HG02973 (cell line): ENCODE measurements at regions not wholly inside any gene's neighbourhood (a gene's known extent, or its start where the extent isn't known, plus 50 kb on each side); places are given as distances from the start of the nearest gene placed in this dataset.
"Not testable (repeated sequence)": the region's sequence is repeated elsewhere in the genome, so short reads cannot be mapped to it uniquely, and the experiment has no call there.

ENCODE experiments used
- ATAC-seq: cut with Tn5 transposase; IDR thresholded peaks from one replicate; pipeline ENCODE4 v1.9.1; 2021; ENCODE audit warnings: moderate library complexity; ENCODE audit not compliant: unreplicated experiment

DNA sequence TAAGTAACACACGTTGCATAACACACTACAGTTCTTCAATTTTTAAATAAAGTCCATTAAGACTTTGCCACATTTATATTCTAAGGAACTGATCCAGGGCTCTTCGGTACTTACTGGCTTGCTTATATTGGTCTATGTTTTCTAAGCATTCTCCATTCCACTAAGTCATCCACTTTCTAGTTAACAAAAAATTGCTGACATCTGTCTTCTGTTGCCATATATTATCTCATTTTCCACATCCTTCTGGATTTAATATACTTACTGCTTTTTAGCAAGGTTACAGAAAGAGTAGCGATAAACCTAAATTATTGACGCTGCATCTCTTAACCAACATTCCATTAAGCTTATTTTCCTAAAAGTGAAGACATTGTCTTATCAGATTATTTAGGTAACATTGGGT lies 238.4 kb upstream of the LRIG3 start:
- ATAC-seq = no peak

DNA sequence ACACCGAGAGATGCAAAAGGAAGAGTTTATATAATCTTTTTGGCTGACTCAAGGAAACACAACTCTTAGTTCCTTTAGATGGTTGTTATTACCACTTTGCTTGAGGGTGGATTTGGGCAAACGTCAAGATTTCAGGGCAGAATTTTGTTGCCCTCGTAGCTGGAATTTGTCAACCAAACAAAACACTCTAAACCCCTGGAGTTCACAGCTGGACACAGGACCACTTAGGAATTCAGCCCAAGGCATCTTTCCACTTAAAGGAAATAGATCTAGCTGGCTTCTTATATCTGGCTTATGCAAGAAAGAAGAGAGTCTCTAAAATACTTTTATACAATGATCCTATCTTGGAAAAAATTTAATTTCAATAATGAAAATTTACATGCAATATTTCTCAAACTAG lies 237.8 kb upstream of the LRIG3 start:
- ATAC-seq = no peak

DNA sequence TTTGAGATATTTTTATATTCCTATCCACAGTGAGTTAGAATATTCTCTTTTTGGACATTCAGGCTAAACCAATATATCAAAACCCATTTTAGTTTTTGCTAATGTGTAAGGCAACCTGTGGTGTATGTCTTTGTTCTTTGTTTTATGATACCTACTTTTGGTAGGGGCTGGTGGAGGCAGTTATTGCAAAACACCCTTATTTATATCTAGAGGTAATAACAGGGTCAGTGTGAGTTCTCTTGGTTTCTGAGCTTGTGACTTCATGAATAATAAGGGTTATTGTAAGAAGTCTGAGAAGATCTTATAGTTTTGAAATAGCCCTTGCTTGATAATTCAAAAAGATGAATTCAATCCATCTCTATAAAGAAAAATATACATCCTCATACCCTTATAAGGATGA lies 235.1 kb upstream of the LRIG3 start:
- no peak for ATAC-seq

DNA sequence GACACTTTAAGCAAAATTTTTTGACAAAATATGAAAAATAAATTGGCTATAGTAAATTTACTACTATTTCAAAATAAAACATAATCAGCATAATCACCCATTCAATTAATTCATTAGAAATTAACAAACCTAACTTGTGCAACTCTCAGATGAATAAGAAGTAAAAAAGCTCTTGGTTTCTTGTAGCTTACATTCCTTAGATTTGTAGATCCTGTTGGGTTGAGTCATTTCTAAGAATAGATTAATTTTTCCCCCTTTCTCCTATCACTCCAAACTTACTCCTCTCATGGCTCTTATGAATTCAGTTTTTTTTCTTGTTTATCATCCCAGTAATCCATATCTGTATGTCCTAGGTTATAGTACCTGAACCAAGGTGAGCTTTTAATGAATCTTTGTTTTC lies 230.9 kb upstream of the LRIG3 start:
- no peak for ATAC-seq

DNA sequence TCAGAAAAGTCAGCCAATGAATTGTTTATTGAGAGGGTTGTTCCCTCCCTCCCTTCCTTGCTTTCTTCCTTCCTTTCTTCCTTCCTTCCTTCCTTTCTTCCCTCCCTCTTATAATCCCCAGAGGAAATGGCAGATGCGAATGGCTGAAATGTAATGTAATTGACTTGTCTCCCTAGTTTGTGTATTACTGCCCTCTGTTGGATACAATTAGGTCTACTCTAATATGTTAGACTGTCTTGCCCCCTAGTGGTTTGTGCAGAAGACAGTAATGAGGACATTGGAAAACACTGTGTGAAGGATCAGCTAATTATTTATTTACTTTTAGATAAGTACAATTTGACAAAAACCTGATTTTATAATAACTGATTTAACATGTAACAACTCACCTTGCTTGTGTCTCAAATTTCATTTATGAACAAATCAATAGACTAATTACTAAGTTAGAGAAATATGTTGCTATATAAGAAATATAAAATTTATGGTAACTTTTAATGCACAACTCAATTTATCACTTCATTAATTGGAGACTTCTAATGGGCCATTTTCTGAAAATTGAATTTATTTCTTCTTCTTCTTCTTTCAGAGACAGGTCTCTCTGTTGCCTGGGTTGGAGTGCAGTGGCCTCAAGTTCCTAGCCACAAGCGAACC lies 229.8 kb upstream of the LRIG3 start:
- ATAC-seq = peak; percentile 100

DNA sequence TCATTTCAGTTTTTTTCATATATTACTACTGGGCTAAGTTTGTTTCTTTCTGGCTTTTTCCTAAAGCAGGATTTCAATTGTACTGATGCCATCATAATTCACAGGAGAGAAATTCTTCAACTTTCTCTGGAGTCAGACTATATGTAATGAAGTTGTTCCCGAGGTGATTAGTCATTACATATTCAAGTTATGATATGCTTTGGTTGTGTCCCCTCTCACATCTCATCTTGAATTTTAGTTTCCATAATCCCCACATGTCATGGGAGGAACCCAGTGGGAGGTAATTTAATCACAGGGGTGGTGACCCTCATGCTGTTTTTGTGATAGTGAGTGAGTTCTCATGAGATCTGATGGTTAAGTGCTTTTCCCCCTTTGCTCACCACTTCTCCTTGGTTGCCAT lies 227.5 kb upstream of the LRIG3 start:
- ATAC-seq = no peak

DNA sequence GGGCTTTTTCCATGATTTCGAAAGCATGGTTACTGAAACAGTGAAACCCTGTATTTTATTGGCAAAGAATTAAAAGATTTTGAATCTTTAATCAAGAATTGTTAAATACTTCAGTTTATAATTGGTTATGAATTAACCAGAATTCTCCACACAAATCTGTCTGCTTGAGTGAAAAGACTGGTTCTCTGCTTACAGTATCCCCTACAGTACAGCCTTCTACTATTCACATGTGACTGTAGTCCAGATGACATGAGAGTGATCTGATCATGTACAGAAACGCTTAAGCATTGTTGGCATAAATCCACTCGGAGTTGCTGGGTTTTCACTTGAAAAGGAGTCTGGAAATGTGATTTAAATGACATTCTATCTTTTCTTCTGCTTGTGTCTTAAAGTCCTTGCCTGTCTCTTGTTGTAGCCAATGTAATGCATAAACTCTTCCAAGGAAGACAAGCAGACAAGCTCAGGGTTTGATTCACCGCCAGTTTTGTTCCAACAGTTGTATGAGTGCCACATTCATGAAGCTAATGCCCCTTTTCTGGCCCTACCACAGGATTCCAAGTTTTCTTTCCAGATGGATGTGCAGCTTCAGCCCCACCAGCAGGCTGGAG lies 222.0 kb upstream of the LRIG3 start:
- no peak for ATAC-seq

DNA sequence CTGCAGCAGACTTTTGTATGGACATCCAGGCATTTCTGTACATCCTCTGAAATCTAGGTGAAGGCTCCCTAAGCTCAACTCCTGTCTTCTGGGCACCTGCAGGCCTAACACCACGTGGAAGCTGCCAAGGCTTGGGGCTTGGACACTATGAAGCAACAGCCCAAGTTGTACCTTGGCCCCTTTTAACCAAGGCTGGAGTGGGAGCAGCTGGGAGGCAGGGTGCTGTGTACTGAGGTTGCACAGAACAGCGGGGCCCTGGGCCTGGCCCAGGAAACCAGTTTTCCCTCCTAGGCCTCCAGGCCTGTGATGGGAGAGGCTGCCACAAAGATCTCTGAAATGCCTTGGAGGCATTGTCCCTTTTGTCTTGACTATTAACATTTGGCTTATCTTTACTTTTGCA lies 214.4 kb upstream of the LRIG3 start:
- no peak for ATAC-seq

DNA sequence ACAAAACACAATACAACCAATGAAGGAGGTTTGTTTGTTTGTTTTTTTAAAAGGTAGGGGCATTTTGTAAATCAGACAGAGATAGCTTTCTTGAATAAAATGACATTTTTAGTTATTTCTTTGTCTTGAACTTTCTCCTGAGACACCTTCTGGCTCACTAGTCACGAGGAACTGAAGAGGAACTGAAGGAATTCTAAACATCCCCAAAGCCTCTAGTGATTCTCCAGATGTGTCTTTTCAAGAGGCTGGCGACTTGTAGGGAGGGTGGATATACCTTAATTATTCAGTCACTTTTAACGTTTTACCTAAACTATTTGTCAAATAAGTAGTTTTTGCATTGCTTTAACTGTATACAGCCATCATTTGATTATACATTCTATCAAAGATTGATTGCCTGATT lies 211.2 kb upstream of the LRIG3 start:
- no peak for ATAC-seq

DNA sequence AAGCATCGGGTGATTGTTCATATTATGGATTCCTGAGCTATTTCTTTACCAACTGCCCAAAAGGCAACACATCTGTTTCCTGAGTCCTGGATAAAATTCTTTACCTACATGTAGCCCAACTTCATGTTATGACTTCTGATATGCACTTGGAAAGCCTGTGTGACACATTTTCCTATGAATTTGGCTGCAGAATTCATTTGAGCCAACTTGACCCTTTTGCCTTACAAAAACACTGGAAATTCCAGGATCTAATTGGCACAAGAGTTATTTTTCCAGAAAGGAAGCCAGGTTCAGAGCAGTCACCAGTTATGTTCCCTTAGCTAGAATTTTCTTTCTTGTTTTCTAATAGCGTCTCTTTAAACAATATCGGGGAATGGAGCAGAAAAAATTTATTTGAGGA lies 202.5 kb upstream of the LRIG3 start:
- no peak for ATAC-seq

DNA sequence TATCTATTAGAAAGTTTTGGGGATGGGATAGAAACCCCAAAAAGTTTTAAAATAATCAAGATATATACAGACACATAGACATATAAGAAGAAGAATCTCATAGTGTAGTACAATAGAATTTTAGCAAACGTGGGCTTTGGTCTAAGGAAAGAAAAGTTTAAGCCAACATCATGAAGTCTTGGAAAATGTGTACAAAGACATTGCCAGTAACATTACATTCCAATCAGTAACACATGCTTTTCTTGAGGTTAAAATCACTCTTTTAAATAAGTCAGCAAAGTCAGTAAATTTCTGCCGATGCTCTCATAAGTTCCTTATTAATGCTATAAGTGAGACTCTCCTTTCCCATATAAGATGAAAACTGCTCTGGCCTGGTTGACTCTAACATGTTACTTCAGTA lies 201.1 kb upstream of the LRIG3 start:
- ATAC-seq = no peak

DNA sequence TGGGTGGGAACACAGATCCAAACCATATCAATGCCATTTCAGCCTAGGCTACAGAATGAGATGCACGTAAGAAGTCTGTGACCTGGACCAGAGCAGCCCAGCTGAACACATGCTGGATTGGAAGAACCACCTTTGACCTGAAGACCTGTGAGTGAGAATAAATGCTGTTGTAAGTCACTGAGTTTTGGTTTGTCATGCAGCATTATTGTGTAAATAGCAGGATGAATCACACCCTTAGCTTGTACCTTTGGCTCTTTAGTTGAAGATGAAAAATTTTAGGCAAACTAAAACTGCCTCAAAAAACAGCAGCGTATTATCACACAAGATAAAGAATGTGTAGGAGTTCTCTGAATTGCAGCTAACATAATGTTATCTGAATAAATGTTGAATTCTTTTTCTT lies 199.4 kb upstream of the LRIG3 start:
- no peak for ATAC-seq

DNA sequence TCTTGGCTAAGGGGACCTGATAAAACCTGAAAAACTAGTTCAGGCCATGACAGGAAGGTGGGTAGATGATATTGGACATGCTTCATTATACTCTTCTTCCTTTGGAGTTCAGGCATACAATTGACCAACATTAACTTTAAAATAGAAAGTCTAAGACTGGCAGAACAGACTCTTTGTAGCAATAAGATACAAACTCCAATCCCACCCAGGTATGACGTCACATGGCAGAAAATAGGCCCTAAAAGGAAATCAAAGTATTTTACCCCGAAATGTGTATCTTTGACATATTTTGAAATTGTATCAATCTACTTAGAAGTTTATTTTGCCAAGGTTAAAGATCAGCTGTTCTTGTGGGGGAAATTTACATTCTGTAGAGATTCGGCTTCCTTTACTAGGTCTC lies 198.1 kb upstream of the LRIG3 start:
- ATAC-seq = no peak

DNA sequence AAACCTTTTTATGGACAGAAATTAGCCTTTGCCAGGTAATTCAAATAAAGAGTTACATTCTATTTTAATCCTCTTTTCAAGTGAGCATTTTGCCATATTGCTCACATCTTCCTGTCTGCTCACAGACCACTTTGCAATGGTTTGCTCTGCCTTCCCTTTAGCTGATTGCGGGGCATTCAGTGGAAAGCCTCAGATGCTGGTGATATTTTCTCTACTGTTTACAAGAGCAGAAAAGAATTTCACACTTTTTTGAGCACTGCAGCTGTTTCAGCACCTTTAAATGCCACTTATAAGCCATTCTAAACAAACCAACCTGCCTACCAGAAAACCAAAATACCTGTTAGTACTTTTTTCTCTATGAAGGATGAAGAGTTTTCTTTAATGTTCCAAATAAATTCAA lies 195.7 kb upstream of the LRIG3 start:
- no peak for ATAC-seq

DNA sequence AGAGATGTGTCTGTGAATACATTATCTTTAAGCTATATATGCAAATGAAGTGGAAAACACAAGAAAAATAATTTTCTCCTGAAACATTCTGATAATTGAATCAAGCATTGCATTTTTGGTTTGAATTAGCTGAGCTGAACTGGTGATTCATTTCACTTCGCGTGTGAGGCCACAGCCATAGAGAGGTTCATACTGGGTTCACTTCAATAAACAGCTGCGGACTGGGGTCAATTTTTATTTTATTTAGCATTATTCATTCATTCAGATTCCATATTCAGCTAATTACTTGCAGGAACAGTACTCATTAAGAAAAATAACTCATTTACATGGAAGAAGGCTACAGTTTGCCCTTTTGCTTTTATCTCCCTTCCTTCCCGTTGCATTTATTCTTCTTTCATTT lies 195.2 kb upstream of the LRIG3 start:
- no peak for ATAC-seq

DNA sequence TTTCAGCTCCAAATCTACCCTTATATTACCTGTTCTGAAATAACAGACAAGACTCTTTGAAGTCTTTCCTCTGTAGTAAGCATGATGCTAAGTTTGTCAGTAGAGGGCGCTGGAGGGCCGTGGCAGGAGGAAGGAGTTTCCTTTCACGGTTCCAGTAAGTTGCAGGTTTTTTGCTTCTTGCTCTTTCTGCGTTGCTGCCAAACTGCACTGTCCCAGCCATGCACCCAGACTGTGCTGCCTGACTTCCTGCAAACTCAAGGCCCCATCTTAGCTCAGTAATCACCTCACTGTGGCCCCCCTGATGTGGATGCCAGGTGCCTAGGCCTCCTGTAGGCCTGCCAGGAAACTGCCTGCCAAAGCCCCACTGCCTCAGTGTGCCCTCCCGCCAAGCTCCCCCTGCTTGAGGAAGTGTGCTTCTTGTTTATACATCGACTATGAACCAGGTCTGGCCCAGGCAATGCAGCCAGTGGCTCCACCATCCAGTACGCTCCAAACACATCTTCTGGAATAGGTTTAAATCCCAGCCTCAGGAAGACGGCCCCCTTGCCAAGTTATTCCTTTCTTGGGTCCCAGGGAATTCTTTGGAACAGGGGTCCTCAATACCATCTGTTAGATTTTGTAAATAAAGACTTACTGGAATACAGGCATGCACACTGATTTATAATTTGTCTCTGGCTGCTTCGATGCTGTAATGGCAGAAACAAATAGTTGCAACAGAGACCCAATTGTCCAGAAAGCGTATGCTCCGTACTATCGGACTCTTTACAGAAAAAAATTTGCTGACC lies 193.7 kb upstream of the LRIG3 start:
- peak; percentile 93 for ATAC-seq

DNA sequence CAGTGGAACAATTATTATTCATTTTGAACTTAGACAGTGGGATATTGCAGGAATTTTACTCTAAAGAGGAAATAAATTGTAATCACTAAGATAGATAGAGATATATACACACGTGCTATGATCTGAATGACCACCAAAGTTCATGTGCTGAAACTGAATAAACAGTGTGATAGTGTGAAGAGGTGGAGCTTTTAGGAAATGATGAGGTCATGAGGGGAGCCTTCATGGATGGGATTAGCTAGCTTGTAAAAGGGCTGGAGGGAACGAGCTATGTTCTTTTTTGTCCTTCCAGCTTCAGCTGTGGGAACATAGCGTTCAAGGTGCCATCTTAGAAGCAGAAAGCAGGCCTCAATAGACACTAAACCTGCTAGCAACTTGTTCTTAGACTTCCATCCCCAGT lies 191.5 kb upstream of the LRIG3 start:
- no peak for ATAC-seq

DNA sequence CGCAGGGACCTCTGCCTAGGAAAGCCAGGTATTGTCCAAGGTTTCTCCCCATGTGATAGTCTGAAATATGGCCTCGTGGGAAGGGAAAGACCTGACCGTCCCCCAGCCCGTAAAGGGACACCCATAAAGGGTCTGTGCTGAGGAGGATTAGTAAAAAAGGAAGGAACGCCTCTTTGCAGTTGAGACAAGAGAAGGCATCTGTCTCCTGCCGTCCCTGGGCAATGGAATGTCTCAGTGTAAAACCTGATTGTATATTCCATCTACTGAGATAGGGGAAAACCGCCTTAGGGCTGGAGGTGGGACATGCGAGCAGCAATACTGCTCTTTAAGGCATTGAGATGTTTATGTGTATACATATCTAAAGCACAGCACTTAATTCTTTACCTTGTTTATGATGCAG lies 188.2 kb upstream of the LRIG3 start:
- not testable (repeated sequence) for ATAC-seq

DNA sequence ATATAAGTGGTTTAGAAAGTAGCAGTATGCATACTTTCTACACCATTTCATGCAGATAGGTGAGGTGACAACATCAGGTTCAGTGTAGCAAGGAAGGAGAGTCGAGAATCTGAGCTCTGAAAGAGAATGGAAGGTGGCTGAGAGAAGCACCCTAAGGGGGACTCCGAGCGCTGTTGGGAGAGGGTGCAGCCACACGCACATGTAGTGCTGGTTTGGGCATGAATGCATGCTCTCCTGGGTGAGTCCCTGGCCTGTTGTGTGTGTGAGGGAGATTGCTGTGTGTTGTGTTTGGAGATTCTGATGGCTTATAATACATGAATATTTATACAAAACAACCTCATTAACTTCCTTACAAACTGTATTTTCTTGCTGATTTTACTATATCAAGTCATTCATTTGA lies 180.3 kb upstream of the LRIG3 start:
- ATAC-seq = no peak

DNA sequence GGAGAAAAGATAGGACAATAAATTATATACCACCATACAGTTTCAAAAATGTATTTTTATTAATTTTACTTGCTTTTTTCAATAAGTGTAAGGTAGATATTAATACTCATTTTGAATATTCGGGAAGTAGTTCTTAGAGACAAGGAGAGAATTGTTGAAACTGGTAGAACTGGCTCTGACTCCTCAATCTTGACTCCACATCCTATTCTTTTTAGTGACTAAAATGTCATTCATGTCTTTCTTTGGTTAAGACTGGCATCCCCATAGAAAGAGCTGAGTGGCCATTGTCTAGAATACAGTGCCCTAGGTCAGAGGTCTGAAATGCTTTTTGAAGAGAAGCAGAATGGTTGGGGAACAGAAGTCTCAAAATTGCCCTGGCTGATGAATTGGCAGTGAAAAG lies 177.6 kb upstream of the LRIG3 start:
- ATAC-seq = no peak

DNA sequence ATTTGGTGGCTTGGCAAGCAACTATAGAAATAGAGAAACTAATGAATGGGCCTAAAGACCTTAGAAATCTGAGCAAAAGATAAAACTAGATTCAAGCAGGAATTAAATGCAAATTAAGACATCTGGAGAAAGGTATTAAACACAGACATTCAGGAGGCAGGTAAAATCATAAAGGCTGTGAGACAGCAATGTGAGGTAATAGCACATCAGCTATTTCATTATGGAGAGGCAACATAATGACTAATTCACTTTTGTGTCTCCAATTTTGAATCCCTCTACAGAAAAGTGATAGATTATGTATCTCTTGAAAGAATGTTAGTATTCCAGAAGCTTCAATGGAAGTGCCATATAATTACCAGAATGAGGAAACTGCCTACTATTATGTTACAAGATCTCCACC lies 175.9 kb upstream of the LRIG3 start:
- ATAC-seq = no peak

DNA sequence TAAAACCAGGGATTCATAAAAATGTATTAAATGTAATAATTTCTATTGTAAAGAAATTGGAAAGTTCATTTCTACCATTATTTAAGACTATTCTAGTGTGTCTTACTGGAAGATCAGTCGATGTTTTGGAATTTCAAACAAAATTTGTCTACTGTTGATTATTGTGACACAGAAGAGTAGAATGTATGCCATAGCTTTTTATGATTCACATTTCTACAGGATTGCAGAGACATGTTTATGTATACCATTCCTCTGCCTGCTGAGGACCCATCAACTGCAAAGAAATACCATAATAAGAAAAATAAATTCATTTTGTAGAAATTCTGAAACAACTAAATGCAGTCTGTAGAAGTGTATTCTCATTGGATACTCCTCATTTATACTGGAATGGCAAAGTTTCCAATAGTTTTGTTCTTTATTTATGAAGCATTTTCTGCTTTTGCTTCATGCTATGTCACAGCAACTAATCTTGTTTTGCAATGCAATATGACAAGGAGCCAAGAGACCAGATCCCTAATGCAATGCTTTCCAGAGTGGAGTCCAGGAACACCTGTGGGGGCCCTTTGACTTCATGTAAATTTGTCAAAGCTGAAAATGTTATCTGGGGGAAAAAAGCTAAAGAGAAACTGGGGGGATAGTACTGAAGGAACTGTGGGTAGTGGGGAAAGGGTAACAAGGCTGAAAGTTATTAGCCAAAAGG lies 172.9 kb upstream of the LRIG3 start:
- ATAC-seq = no peak
